ENCODE measurements at regions not wholly inside any gene's neighbourhood (a gene's known extent, or its start where the extent isn't known, plus 50 kb on each side); places are given as distances from the start of the nearest gene placed in this dataset.

DNA sequence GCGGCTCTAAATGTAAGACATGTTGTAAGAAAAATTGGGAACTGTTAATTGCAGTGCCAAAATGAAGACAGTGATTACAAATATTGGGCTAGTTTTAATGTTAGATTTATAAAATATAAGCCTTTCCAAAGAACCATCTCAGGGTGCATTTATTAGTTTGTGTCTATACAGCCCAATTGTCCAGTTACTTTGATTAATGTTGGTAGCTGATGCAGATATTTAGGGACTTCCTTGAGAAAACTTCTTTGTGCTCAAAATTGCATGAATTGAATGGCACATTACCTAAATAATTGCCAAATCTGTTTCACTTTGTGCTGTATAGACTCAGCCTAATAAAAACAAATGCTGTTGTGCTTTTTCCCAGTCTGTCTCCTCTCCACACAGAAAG lies 83.7 kb downstream of the DAD1 start:
- H3K4me1 ChIP-seq (ENCODE audit: insufficient read depth, low read length): no peaks in the 10 kb centered on the region
- no peak overlapping the region for H3K9ac ChIP-seq (ENCODE audit: insufficient read depth, low read depth, low read length)
- no peak overlapping the region for H3K27ac ChIP-seq (ENCODE audit: extremely low read length, insufficient read depth, low read length)
- in situ Hi-C loops (cut with HindIII; ENCODE audit: extremely low pct_ligation_motif_present, low pct_unique_long_range_greater_than_20kb) (no loop called here), intact Hi-C loops (cut with micrococcal nuclease; ENCODE audit: unreplicated experiment) (no loop called here)
- no peak overlapping the region for H2AFZ ChIP-seq (ENCODE audit: low read length)
- CTCF ChIA-PET (ENCODE audit: low intra/inter-chr PET ratio, low total read pairs): no interaction called here
- H3K9me3 ChIP-seq (ENCODE audit: low read length): no peaks in the 10 kb centered on the region
- BruUV-seq (replicated peaks): no TSS peak
- H3K4me3 ChIP-seq (replicated peaks in 1 of 3; ENCODE audit: insufficient read depth in 1 of 3, low read depth in 2 of 3, low read length in 3 of 3): no peak overlapping the region
- no peak overlapping the region for H3K4me2 ChIP-seq (ENCODE audit: low read depth, low read length)
- no peaks in the 10 kb centered on the region for H3K36me3 ChIP-seq (replicated peaks in 1 of 2; ENCODE audit: control insufficient read depth in 1 of 2, insufficient read depth in 2 of 2, low read length in 2 of 2)
- ATAC-seq (no peak), DNase-seq (ENCODE audit: low spot score) (no peak), FAIRE-seq (peak; percentile 8)
- peaks cover 5 to 44% of the 10 kb centered on the region in 2 experiments; a peak in 3 of 5 replicates for H3K27me3 ChIP-seq (ENCODE audit: control insufficient read depth in 1 of 2, insufficient read depth in 2 of 2, low read length in 2 of 2)
- WGBS (ENCODE audit: low lambda C conversion rate): 98% methylated on average over 1 of the region's 1 CpG
- TF ChIP-seq PRMT3 (CRISPR knock-in tag; IDR thresholded peaks at IDR 0.05; ENCODE audit: borderline replicate concordance, low read depth) (no peak), SP140L (CRISPR knock-in tag; IDR thresholded peaks at IDR 0.05; ENCODE audit: borderline replicate concordance) (no peak), ZNF563 (CRISPR knock-in tag; IDR thresholded peaks at IDR 0.05) (no peak), ZBTB21 (CRISPR knock-in tag; IDR thresholded peaks at IDR 0.05) (no peak), FOXA1 (IDR thresholded peaks at IDR 0.05) (no peak), FOXA1 (CRISPR knock-in tag; IDR thresholded peaks at IDR 0.05) (no peak), GATAD2A (CRISPR knock-in tag; IDR thresholded peaks at IDR 0.05) (no peak), SKI (IDR thresholded peaks at IDR 0.05; ENCODE audit: partially characterized antibody) (no peak), NR2F2 (IDR thresholded peaks at IDR 0.05; ENCODE audit: borderline replicate concordance, low read depth) (no peak), HNF4A (CRISPR knock-in tag; IDR thresholded peaks at IDR 0.05) (no peak), ZNF780A (CRISPR knock-in tag; IDR thresholded peaks at IDR 0.05) (no peak), NR3C1 (CRISPR knock-in tag; IDR thresholded peaks at IDR 0.05) (no peak), FOXP4 (CRISPR knock-in tag; IDR thresholded peaks at IDR 0.05) (no peak), ATM (IDR thresholded peaks at IDR 0.05; ENCODE audit: borderline replicate concordance) (no peak), SOX13 (IDR thresholded peaks at IDR 0.05) (no peak), SOX13 (CRISPR knock-in tag; conservative IDR thresholded peaks at IDR 0.05 in 1 of 2, IDR thresholded peaks at IDR 0.05 in 1 of 2) (no peak), GABPB1 (CRISPR knock-in tag; IDR thresholded peaks at IDR 0.05) (no peak), HOMEZ (CRISPR knock-in tag; IDR thresholded peaks at IDR 0.05; ENCODE audit: low read depth) (no peak), TAF1 (CRISPR knock-in tag; IDR thresholded peaks at IDR 0.05) (no peak), ZNF431 (CRISPR knock-in tag; IDR thresholded peaks at IDR 0.05; ENCODE audit: borderline replicate concordance, low read depth) (no peak)
- TF ChIP-seq, protein P1, sequence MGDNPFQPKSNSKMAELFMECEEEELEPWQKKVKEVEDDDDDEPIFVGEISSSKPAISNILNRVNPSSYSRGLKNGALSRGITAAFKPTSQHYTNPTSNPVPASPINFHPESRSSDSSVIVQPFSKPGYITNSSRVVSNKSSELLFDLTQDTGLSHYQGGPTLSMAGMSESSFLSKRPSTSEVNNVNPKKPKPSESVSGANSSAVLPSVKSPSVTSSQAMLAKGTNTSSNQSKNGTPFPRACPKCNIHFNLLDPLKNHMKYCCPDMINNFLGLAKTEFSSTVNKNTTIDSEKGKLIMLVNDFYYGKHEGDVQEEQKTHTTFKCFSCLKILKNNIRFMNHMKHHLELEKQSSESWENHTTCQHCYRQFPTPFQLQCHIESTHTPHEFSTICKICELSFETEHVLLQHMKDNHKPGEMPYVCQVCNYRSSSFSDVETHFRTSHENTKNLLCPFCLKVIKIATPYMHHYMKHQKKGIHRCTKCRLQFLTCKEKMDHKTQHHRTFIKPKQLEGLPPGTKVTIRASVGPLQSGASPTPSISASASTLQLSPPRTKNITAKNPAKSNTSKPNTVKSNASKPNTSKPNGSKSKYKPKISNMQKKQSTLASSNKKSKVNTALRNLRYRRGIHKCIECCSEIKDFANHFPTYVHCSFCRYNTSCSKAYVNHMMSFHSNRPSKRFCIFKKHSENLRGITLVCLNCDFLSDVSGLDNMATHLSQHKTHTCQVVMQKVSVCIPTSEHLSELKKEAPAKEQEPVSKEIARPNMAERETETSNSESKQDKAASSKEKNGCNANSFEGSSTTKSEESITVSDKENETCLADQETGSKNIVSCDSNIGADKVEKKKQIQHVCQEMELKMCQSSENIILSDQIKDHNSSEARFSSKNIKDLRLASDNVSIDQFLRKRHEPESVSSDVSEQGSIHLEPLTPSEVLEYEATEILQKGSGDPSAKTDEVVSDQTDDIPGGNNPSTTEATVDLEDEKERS (CRISPR knock-in tag; IDR thresholded peaks at IDR 0.05): no peak
- POLR2A ChIA-PET: no interaction called here
- no peaks in the 10 kb centered on the region for H4K20me1 ChIP-seq (ENCODE audit: insufficient read depth, low read length)
- no peaks in the 10 kb centered on the region for H3K79me2 ChIP-seq (ENCODE audit: insufficient read depth, low read length)

All from HepG2 (cell line).